ENCODE measurements at regions not wholly inside any gene's neighbourhood (a gene's known extent, or its start where the extent isn't known, plus 50 kb on each side); places are given as distances from the start of the nearest gene placed in this dataset.

- TF ChIP-seq POLR2A (IDR thresholded peaks at IDR 0.05) (no peak), CTCF (IDR thresholded peaks at IDR 0.05) (no peak)
These were observed 165.8 kb downstream of the NUP210 start for GRCh38 chr3:13254028-13254951.

Measured in Peyer's patch (tissue), 4 donors.